RPMI7951 (cell line): ENCODE measurements at regions not wholly inside any gene's neighbourhood (a gene's known extent, or its start where the extent isn't known, plus 50 kb on each side); places are given as distances from the start of the nearest gene placed in this dataset.
A peak's percentile ranks its signal among the peaks of the same experiment; 100 is the strongest.
"Not testable (repeated sequence)": the region's sequence is repeated elsewhere in the genome, so short reads cannot be mapped to it uniquely, and the experiment has no call there.

Experiments used
- DNase-seq: peaks from one replicate; pipeline ENCODE4 v3.0.0-alpha.2; 2012; ENCODE audit warnings: low read depth

GRCh38 chr2:192558637-192559036 lies 363.9 kb upstream of the TMEFF2 start:
- no peak for DNase-seq

- DNase-seq, result no peak
Measured at GRCh38 chr2:192555740-192556139, 361.0 kb upstream of the TMEFF2 start.

- DNase-seq, result no peak
Measured at GRCh38 chr2:192551760-192552159, 357.0 kb upstream of the TMEFF2 start.

- DNase-seq, result no peak
Measured at GRCh38 chr2:192546565-192546964, 351.8 kb upstream of the TMEFF2 start.

GRCh38 chr2:192544371-192544955 lies 349.7 kb upstream of the TMEFF2 start:
- DNase-seq, result no peak

- DNase-seq, result not testable (repeated sequence)
Measured at GRCh38 chr2:192542148-192543066, 347.7 kb upstream of the TMEFF2 start.

- no peak for DNase-seq
Measured at GRCh38 chr2:192539306-192539705, 344.6 kb upstream of the TMEFF2 start.

GRCh38 chr2:192536922-192537624 lies 342.3 kb upstream of the TMEFF2 start:
- no peak for DNase-seq

- no peak for DNase-seq
Measured at GRCh38 chr2:192535956-192536921, 341.5 kb upstream of the TMEFF2 start.

GRCh38 chr2:192534072-192534471 lies 339.3 kb upstream of the TMEFF2 start:
- DNase-seq, result no peak

GRCh38 chr2:192524642-192525251 lies 330.0 kb upstream of the TMEFF2 start:
- DNase-seq, result not testable (repeated sequence)

GRCh38 chr2:192524214-192524613 lies 329.5 kb upstream of the TMEFF2 start:
- DNase-seq, result not testable (repeated sequence)

GRCh38 chr2:192515937-192516336 lies 321.2 kb upstream of the TMEFF2 start:
- no peak for DNase-seq

- DNase-seq, result no peak
Measured at GRCh38 chr2:192513575-192513974, 318.8 kb upstream of the TMEFF2 start.

- DNase-seq, result not testable (repeated sequence)
Measured at GRCh38 chr2:192507836-192508450, 313.2 kb upstream of the TMEFF2 start.

- DNase-seq, result peak; percentile 60
Measured at GRCh38 chr2:192500550-192501200, 305.9 kb upstream of the TMEFF2 start.

GRCh38 chr2:192499476-192499875 lies 304.7 kb upstream of the TMEFF2 start:
- DNase-seq, result no peak

- peak; percentile 9 for DNase-seq
Measured at GRCh38 chr2:192498747-192499146, 304.0 kb upstream of the TMEFF2 start.

- DNase-seq, result not testable (repeated sequence)
Measured at GRCh38 chr2:192488158-192488557, 293.4 kb upstream of the TMEFF2 start.

- DNase-seq, result no peak
Measured at GRCh38 chr2:192487636-192488035, 292.9 kb upstream of the TMEFF2 start.
